K562 (cell line): ENCODE measurements at regions not wholly inside any gene's neighbourhood (a gene's known extent, or its start where the extent isn't known, plus 50 kb on each side); places are given as distances from the start of the nearest gene placed in this dataset.

Source experiments
- BCL6 ChIP-seq: fragments of 250-450 bp; sonication (Bioruptor Pico); IDR thresholded peaks from 2 replicates; pipeline ENCODE4 v1.4.0; 2020
- BHLHE40 ChIP-seq: IDR thresholded peaks from 2 replicates; pipeline ENCODE4 v1.6.1; 2011; ENCODE audit warnings: low read length, improper control_type of control experiment
- EZH2 ChIP-seq: IDR thresholded peaks from 2 replicates; pipeline ENCODE4 v1.6.1; 2012; ENCODE audit warnings: low read depth, mild to moderate bottlenecking, inconsistent platforms, low read length, borderline replicate concordance
- NR3C1 ChIP-seq: sonication (generic); formaldehyde crosslinking; IDR thresholded peaks from 2 replicates; pipeline ENCODE4 v1.8.1; 2022; ENCODE audit warnings: missing genetic modification reagents
- RFX5 ChIP-seq: IDR thresholded peaks from 2 replicates; pipeline ENCODE4 v1.6.1; 2011; ENCODE audit warnings: low read depth, mild to moderate bottlenecking, improper control_type of control experiment, low read length
- TSC22D4 ChIP-seq: fragments of 450-650 bp; IDR thresholded peaks from 2 replicates; pipeline ENCODE4 v1.6.1; 2016; ENCODE audit warnings: missing genetic modification characterization, missing biosample characterization, control low read depth
- ZNF707 ChIP-seq: fragments of 250-450 bp; sonication (Bioruptor Pico); conservative IDR thresholded peaks from 2 replicates; pipeline ENCODE4 v1.8.0; 2022; ENCODE audit warnings: inconsistent platforms, mild to moderate bottlenecking, moderate library complexity
- TF ChIP-seq, protein P1 (sequence below), 3 experiments: IDR thresholded peaks in 2 of 3; conservative IDR thresholded peaks in 1 of 3; 2 replicates each; pipeline ENCODE4 v1.5.1; 2011 to 2012; ENCODE audit warnings: low read length in 3 of 3, mild to moderate bottlenecking in 3 of 3, control low read depth in 2 of 3, improper control_type of control experiment in 1 of 3, inconsistent platforms in 1 of 3, low read depth in 1 of 3, mixed read lengths in 1 of 3, moderate library complexity in 1 of 3; ENCODE audit not compliant: insufficient read depth in 2 of 3
- TF ChIP-seq, protein P2 (sequence below): sonication (generic); formaldehyde crosslinking; IDR thresholded peaks from 2 replicates; pipeline ENCODE4 v1.8.0; 2022; ENCODE audit warnings: mild to moderate bottlenecking, missing genetic modification reagents

DNA sequence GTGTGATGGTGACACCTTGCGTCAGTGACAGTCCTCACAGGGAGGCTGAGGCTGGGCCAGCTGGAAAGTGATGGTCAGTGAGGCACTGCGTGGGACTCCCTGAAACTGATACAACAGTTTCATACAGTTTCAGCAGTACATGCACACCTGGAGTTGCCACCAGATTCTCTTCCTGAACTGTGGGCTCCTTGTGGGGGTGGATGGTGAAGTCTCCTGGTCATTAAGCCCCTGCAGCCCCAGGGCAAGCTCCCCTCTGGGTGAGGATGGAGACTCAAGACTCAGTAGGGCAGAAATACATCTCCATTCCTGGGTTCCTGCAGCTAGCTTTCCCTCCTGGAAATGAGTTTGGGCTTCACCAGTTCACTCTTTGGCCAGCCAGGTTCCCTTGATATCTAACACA, 392.7 kb downstream of the UQCRFS1 start:
- no peak for TF ChIP-seq RFX5
- no peak for TF ChIP-seq BCL6 (CRISPR knock-in tag)
- no peak for TF ChIP-seq TSC22D4 (tag)
- no peak for TF ChIP-seq ZNF707
- no peak for TF ChIP-seq NR3C1 (CRISPR knock-in tag)
- TF ChIP-seq, protein P1, sequence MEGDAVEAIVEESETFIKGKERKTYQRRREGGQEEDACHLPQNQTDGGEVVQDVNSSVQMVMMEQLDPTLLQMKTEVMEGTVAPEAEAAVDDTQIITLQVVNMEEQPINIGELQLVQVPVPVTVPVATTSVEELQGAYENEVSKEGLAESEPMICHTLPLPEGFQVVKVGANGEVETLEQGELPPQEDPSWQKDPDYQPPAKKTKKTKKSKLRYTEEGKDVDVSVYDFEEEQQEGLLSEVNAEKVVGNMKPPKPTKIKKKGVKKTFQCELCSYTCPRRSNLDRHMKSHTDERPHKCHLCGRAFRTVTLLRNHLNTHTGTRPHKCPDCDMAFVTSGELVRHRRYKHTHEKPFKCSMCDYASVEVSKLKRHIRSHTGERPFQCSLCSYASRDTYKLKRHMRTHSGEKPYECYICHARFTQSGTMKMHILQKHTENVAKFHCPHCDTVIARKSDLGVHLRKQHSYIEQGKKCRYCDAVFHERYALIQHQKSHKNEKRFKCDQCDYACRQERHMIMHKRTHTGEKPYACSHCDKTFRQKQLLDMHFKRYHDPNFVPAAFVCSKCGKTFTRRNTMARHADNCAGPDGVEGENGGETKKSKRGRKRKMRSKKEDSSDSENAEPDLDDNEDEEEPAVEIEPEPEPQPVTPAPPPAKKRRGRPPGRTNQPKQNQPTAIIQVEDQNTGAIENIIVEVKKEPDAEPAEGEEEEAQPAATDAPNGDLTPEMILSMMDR (IDR thresholded peaks at IDR 0.05 in 2 of 3, conservative IDR thresholded peaks at IDR 0.05 in 1 of 3; ENCODE audit: insufficient read depth in 2 of 3, low read depth in 1 of 3, low read length in 3 of 3) = no peak
- TF ChIP-seq, protein P2, sequence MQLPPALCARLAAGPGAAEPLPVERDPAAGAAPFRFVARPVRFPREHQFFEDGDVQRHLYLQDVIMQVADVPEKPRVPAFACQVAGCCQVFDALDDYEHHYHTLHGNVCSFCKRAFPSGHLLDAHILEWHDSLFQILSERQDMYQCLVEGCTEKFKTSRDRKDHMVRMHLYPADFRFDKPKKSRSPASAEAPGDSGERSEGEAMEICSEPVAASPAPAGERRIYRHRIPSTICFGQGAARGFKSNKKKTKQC = no peak
- TF ChIP-seq EZH2 = no peak
- TF ChIP-seq BHLHE40 = no peak
